ENCODE measurements at regions not wholly inside any gene's neighbourhood (a gene's known extent, or its start where the extent isn't known, plus 50 kb on each side); places are given as distances from the start of the nearest gene placed in this dataset.

- TF ChIP-seq CEBPB (IDR thresholded peaks at IDR 0.05; ENCODE audit: low read depth): no peak
- no peak for TF ChIP-seq CTCF (IDR thresholded peaks at IDR 0.05 in 2 of 3, conservative IDR thresholded peaks at IDR 0.05 in 1 of 3; ENCODE audit: borderline replicate concordance in 1 of 3, insufficient read depth in 1 of 3, low read depth in 2 of 3, low read length in 2 of 3)
- TF ChIP-seq POLR2AphosphoS5 (IDR thresholded peaks at IDR 0.05; ENCODE audit: low read depth, low read length): no peak
Measured at GRCh38 chr6:97468981-97469380, 186.0 kb upstream of the MMS22L start.

Data from HCT116 (cell line).